ENCODE measurements at regions not wholly inside any gene's neighbourhood (a gene's known extent, or its start where the extent isn't known, plus 50 kb on each side); places are given as distances from the start of the nearest gene placed in this dataset.

DNA sequence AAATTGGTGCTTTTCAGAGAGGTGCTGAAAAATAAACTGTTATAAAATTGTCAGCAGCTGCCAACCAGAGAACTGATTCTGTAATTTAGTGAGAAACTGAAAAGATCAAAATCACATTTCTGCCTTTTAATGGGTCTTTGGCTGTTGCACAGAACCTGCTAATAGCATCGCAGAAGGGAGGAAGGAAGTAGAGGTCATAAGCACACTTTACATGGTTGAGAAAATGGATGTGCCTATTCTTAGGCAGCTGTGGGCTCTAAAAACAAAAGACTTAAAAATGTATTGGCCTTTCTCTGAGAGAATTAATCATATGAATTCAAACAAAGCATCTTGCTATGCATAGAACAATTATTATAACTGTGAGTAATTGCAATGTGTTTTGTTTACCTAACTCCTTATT, 1186.9 kb downstream of the DSC3 start:
- TF ChIP-seq, protein P1, sequence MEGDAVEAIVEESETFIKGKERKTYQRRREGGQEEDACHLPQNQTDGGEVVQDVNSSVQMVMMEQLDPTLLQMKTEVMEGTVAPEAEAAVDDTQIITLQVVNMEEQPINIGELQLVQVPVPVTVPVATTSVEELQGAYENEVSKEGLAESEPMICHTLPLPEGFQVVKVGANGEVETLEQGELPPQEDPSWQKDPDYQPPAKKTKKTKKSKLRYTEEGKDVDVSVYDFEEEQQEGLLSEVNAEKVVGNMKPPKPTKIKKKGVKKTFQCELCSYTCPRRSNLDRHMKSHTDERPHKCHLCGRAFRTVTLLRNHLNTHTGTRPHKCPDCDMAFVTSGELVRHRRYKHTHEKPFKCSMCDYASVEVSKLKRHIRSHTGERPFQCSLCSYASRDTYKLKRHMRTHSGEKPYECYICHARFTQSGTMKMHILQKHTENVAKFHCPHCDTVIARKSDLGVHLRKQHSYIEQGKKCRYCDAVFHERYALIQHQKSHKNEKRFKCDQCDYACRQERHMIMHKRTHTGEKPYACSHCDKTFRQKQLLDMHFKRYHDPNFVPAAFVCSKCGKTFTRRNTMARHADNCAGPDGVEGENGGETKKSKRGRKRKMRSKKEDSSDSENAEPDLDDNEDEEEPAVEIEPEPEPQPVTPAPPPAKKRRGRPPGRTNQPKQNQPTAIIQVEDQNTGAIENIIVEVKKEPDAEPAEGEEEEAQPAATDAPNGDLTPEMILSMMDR (conservative IDR thresholded peaks at IDR 0.05): no peak
- no peak for TF ChIP-seq ZFX (IDR thresholded peaks at IDR 0.05)
